ENCODE measurements at regions not wholly inside any gene's neighbourhood (a gene's known extent, or its start where the extent isn't known, plus 50 kb on each side); places are given as distances from the start of the nearest gene placed in this dataset.

DNA sequence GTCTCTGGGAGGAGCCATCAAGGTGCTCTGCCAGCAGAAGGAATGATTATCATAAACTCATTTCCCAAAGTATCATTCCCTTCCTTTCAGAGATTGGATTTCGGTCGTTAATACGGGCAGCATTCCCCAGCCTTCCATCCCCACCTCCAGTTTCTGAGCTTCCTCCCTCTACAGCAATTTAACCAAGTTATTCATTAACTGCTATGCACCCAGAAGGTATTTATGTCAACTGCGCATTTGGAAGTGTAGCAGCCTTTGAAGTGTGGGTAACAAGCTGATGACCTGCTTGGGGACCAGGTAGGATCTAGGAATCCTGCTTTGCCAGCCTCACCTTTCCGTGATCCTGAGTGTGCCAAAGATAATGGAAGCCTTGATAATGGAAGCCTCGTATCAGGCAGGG, 172.4 kb upstream of the IGSF21 start:
- TF ChIP-seq, protein P1, sequence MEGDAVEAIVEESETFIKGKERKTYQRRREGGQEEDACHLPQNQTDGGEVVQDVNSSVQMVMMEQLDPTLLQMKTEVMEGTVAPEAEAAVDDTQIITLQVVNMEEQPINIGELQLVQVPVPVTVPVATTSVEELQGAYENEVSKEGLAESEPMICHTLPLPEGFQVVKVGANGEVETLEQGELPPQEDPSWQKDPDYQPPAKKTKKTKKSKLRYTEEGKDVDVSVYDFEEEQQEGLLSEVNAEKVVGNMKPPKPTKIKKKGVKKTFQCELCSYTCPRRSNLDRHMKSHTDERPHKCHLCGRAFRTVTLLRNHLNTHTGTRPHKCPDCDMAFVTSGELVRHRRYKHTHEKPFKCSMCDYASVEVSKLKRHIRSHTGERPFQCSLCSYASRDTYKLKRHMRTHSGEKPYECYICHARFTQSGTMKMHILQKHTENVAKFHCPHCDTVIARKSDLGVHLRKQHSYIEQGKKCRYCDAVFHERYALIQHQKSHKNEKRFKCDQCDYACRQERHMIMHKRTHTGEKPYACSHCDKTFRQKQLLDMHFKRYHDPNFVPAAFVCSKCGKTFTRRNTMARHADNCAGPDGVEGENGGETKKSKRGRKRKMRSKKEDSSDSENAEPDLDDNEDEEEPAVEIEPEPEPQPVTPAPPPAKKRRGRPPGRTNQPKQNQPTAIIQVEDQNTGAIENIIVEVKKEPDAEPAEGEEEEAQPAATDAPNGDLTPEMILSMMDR (IDR thresholded peaks at IDR 0.05; ENCODE audit: low read length): no peak
- TF ChIP-seq EZH2 (IDR thresholded peaks at IDR 0.05; ENCODE audit: borderline replicate concordance, low read length): no peak

Measured in OCI-LY1 (cell line).